NCI-H526 treated with DMSO at 0.1 percent for 48 hours (cell line): ENCODE measurements at regions not wholly inside any gene's neighbourhood (a gene's known extent, or its start where the extent isn't known, plus 50 kb on each side); places are given as distances from the start of the nearest gene placed in this dataset.

Experiments used
- DNase-seq: peaks from one replicate; lab custom pipeline; 2025; lab: John Stamatoyannopoulos, UW

DNA sequence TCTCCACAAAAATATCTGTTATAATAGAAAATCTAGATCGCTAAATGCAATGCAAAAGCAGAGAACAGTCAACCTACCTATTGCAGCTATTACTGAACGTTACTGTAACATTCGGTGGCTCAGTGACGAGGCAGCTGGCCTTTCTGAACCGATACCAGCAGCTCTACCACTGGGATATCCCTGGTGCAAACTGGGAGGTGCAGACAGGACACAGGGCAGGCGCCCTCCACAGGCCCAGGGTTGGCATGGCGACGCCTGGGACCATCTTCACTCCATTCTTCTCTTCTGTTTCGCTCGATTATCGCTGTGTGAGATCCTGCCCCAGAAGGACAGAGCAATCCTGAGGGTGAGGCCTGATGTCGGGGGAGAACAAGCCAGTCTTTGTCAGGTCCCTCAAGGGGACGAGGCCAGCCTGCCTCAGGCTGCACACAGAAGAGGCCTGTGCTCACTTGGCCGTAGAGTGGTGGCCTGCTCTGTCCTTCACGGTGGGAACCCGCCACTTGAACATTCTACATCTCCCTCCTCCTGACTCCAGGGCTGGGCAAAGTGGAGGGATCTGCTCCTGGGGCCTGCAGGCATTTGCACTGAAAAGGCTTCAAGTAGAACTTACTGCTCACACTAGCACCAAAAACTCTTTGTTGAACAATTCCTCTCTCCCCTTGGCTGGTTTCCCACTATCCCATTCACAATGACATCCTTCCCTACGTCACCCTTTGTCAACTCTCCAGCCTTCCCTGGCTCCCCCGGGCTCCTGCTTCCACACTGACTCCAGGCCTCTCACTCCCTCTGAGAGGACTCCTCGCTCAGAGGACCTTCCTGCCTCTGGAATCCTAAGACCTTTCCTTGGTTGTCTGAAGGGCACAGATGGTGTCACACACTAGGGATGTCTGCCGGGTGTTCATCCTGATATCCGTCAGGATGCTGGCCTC is 49.7 kb downstream of the CYRIA start:
- DNase-seq: no peak

DNA sequence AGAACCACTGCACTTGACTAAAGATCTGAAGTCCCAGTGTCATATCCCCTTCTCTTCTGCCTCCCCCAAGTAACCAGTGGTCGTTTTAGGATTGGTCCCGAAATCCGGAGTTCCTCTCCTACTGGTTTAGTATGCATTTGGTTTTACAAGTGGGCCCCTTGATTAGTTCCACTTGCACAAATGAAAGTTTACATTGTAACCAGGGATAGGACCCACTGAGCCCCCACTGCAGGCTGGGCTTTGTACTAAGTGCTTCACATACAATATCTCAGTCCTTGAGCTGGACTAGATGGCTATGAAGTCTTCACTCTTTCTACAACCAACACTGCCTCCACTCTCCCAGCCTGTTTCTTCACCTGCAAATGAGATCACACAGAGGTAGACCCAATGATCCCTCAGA is 50.4 kb downstream of the CYRIA start:
- no peak for DNase-seq

DNA sequence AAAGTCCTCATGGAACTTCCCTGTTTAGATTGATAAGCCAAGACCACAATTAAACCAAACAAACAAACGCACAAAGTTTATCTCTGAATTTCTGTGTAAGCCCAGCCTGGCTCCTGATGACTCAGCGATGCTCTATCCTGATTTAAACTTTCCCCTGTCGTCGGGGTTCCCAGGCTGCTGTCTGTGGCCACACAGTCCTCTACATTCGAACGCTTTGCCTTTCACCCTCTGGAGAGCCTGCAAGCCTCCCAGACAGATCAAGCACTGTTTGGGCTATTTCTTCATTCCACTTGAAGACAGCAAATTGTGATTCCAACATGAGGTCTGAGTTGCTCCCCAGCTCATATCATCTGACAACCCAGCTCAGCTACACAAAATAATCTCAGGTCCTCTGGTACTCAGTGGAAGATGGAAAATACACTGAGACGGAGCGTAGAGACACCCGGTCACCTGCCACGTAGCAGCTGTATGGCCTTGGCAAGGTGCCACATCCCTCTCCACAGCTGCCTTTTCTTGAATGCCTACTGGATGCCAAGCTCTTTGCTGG is 51.2 kb downstream of the CYRIA start:
- DNase-seq: no peak

DNA sequence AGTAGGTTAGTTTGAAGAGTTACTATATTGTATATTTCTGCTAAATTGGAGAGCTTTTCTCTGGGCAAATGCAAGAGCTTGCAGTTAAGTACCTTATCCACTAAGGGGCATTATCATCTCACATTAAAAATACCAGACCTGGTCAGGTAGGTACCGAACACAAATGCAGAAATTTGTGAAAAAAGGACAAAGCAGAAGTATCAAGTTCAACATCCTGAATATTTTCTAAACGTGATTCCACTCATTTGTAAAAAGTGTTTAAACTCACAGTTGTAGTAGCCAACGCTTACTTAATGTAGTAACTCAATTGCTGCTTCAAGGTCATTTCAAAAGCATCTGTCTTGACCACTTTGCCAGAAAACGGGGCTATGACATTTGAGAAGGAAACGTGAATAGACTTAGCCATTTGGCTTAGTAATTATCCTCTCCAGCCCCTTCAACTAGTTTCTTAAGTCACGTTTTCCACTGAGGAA is 52.1 kb downstream of the CYRIA start:
- DNase-seq: peak; percentile 14

DNA sequence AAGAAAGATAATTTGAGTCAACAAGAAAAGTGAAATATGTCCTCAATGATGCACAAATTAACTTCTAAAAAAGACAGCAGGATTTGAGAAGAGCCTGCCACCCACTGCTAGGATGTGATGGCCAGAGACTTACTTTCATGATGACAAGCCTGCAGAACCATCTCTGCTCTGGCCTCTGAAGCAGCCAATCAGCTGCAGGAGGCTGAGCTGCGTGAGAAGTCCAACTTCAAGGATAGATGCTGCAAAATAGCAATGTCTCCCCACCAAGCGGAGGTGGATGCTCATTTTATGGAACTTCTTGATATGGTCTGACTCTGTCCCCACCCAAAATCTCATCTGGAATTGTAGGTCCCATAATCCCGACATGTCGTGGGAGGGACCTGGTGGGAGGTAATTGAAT is 53.1 kb downstream of the CYRIA start:
- DNase-seq: no peak

DNA sequence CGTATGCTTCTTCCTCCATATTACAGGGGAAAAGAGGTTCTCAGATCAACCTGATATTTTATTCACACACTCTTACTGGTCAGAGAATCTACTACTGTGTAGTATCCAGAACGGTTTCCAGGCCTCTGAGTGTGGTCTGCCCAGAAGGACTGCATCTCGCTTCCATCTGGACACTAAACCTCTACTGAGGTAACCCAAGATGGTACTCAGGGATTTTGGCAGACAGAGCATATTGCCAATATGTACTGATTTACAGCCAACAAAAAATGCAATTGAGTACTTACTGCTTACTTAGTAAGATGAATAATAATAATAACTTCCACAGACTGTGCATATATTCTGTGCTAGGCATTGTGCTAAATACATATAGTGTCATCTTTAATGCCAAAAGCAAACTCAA is 55.8 kb downstream of the CYRIA start:
- no peak for DNase-seq

DNA sequence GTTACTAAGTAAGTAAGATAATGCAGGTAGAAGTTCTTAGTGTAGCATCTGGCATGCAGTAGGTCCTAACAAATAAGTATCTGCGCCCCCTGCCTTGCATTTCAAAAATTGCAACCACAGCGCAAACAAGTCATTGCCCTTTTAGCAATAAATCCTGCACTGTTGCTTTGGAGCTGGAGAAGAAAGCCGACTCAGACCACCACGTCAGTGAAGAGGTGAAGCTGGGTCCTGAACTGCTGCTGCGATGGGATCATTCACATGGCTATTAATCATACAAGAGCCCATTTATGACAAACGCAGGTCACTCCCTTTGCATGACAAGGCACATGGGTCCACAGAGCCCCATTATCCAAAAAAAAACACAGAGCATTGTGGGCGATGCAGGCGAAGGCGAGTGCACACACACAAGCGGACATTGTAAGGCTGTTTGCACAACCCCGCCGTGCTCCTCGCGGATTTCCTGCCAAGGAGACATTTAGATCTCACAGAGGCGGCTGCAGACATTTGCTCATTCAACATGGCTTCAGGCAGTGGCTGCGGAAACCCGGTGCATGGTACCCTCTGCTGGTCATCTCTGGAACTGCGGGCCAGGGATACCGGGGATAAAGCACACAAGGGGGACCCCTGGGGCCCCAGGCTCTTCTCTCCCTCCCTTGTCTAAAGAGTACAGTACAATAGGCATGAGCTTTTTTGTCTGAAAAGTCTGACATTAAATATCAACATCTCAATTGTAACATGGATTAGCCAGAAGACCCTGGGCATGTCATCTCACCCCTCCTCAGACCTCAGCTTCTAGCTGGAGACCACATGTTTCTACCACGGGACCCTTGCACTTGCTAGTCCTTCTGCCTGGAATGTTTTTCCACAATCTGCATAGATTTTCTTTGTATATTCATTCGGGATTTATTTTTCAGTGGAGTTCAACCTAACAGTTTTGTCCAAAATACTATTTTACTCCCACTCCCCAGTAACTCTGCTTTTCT is 56.7 kb downstream of the CYRIA start:
- no peak for DNase-seq

DNA sequence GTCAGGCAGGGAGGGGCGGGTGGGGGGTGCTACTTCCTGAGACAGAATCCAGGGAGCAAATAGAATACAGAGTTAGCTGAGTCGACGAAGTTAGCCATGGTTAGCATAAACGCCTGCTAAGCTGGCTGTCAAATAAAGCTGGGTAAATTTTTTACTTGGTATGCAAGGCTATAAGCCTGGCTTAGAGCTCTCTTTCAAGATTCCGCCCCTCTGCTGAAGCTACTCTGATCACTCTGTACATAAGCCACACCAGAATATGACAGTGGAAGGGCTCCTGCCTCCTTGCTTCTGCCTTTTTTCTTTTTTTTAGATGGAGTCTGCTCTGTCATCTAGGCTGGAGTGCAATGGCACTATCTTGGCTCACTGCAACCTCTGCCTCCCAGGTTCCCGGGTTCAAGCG is 58.3 kb downstream of the CYRIA start:
- DNase-seq: no peak

DNA sequence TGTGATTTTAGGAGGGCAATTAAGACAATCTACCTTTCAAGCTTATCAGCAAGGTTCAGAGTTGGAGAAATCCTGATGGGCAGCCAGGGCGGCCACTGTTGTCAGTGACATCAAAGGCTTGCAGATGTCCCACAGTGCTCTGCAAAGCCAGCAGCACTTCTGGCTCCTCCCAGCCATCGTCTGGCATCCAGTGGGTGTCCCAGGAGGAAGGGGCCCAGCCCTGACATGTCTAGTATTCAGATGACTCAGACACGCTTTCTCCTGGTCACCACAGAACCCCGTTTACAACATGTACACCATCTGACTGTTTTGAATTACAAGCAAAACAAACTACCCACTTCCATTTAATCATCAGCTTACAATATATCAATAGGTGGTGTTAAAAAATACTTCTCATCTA is 61.4 kb downstream of the CYRIA start:
- DNase-seq: no peak

DNA sequence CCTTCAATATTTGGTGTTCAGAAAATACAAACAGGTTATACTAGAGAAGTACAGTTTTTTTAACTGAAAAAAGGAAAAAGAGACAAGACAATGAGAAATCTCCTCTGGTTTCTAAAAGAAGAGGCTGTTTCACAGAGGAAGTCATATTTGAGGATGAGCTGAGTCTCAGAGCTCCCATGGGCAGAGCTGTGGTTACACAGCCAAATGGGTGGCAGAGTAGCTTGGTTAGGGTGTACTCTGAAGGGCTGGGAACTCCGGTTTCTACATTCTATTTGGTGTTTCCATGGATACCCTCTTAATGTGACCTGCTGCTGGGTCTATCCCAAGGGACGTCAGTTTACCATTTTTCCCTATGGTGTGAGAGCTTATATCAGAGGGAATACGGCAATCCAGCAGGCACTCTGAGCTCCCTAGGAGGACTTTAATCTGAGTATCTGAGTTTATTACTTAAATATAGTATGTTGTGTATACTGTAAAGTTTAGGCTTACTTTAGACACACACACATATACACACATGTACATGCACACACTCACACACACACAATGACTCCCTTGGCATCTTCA is 74.2 kb downstream of the CYRIA start:
- no peak for DNase-seq

DNA sequence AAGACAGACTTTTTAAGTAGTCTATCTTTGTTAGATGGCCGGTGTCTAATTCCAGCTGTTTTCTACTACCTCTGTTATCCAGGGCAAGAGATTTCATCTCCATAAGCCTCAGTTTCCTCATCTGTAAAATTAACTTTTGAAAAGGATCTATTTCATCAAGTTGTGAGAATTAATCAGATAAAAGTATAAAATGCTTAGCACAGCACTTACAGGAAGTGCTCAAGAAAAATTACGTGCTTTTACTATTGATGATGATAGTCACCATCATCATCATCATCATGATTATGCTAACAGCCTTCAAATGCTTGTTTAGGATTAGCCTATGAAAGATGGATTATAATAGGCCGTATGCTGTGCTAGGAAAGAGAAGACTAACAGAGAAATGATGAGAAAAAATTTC is 76.2 kb downstream of the CYRIA start:
- no peak for DNase-seq

DNA sequence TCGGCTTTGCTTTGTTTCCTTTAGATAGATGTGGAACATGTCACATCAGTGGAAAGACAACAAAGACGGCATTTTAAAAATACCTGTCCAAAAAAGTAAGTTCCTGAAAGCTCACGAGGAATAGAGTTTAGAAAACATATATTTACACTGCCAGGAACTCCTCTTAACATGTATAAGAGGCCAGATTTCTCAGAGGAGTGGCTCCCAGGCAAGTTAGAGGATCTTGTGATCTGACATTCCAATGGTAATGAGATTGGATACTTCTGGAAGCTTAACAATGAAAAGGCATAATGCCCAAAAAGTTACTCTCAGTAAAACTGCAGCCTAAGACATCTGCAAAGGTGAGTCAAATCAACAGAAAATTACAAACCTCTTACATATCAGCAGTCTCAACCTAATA is 77.1 kb downstream of the CYRIA start:
- no peak for DNase-seq

DNA sequence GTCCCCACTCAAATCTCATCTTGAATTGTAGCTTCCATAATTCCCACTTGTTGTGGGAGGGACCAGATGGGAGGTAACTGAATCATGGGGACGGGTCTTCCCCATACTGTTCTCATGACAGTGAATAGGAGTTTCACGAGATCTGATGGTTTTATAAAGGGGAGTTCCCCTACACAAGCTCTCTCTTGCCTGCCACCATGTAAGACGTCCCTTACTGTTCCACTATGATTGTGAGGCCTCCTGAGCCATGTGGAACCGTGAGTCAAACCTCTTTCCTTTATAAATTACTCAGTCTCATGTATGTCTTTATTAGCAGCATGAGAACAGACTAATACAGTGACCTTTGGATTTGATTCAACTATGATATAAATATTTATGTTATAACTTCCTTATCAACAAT is 78.0 kb downstream of the CYRIA start:
- DNase-seq: no peak

DNA sequence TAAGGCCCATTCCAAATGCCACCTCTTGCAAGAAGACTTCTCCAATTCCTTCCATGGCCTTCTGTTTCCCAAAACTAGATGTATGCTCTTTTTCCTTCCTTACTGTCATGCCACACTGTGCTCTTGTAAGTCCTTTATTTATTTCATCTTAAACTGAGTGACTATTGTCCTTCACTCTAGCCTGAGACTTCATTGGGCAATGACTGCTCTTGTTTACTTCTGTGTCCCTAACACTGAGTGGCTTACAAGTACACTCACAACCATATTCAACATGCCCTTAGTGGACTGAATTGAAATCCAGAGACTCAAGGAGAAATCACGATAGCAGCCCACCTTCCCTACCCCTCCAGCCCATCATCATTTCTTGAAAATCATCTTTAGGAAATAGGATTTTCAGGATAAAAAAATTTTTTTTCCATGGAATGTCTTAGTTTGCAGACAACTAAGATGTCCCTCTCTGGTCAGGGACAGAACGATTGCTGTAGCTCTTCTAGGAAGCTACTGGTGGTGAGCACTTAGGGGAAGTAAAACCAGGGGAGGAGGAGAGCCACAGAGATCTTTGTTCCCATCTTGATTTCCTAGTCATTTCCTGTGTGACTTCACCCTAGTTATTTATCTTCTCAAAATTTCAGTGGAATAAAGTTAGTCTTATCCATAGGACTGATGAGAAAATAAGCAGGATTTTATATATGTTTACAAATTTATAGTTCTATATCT is 80.7 kb downstream of the CYRIA start:
- DNase-seq: no peak

DNA sequence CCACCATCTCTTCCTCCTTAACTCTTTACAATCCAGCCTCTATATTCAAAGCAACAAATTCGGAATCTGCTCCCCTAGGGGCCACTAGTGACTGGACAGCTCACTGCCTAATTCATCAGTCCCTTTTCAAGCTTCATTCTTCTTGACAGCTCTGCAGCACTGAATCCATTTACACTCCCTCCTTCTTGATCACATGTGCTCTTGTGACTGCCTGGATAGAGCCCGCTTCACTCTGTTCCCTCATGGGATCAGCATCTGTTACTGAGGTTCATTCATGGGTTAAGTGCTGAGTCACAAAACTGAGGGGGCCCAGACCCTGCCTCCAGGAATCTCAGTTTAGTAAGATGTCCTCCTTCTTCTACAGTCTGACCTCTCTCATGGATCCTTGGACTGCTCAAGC is 81.5 kb downstream of the CYRIA start:
- no peak for DNase-seq

DNA sequence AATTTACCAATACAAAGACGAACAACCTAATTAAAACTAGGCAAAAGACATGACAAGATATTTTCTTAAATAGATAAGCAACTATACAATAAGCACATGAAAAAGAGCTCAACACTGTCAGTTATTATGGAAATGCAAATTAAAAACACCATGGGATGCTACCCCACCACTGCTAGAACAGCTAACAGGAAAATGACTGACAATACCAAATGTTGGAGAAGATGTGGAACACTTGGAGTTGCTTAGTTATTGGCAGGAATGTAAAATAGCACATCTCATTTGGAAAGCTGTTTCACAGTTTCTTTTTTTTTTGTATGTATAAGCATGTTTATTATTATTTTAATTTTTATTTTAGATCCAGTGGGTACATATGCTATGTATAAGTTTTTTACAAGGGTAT is 84.4 kb downstream of the CYRIA start:
- no peak for DNase-seq

DNA sequence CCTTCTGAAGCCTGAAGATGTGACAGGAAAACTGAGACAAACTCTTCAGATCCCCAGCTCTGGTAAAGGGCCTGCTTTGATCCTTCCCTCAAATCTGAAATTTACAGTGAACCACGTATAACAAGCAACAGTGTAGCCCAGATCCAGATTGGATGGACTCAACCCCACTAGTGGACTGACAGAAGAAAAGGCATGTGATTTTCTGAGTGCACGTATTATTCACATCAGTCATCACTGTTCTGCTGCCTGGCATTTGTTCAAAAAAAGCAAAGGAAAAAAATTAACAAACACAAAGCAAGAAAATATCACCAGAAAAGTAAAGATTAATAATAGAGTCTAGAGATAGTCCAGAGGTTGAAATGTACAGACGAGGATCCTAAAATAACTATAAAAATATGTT is 87.6 kb downstream of the CYRIA start:
- DNase-seq: no peak

DNA sequence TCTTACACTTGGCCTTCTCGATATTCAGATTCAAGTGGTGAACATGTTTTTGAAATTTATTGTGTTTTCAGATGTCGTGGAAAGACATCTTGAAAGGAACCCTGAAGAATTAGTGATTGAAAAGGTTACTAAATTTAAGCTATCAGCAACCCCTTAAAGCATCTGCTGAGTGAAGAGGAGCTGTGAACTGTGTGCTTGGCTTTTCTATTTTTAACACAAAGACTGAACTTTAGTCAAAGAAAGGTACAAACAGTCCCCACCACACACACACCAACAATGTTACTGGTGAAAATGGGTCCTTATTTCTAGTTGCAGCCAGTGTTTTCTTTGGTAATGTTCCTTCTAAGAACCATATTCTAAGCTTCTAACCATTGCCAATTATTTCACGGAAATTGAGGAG is 95.1 kb downstream of the CYRIA start:
- no peak for DNase-seq

DNA sequence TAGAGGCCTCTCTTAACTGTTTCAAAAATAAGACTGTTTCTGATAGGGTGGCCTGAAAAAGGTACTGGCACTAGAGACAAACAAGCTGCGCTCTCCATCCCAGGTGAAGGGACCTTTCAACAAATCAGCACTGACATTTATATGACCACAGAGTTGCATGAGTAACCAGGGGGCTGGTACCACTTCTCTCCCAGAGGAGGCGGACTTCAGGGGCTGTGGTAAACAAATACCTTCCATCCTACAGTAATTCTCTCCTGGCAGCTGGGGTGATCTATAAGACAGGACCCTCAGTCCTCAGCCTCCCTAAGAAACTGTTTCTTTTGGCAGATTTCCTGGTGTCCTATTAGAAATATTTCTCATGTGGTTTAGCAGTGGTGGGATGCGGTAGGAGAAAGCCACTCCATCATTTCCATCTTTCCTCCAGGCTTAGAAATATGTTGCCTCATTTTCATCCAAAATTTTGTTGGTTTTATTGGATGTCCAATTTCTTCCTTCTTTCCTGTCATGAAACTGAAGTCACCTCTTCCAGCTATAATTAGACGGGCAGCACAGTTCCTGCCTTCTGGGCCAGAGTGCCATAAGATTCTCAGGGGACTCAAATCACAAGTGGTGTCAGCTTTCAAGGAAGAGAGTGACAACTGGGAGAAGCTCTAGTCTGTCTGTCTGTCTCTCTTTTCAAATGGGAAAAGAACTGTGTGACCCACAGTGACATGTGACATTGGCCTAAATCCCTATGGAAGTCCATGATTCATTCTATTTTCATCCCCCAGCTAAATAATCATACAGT is 96.4 kb downstream of the CYRIA start:
- no peak for DNase-seq

DNA sequence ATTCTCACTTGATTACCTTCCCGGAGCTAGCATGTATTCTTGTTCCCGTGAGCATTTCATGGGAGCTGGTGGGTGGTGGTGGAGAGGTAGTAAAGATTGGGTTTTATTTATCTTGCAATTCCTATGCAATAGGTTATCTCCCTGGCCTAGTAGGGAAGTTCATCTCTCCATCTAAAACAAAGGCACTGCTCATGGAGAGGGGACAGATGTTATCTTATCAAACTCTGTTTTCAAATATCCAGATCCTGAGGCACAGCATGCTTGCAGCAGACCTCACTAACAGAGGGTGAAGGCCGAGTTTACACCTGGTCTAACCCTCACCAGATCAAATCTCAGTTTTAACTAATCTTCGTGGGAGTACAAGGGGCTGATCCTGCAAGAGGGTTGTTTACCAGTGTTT is 98.9 kb downstream of the CYRIA start:
- no peak for DNase-seq

DNA sequence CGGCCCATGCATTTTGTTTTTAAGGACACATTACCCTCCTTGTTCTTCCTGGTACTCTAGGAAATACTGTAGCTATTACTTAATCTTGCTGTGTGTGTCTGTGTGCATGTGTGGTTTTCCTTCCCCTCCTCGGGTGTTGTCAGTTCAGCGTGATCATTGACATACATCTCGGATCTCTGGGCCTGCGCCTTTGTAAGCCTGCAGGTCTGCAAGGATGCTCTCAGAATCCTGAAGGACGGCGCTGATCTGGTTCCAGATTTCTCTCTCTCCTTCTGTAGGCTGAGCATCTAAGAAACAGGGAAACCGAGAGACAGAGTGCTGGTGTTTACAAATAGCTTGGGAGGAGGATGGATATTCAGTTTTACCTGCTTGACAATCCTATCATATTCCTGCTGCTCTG is 100.2 kb downstream of the CYRIA start:
- no peak for DNase-seq
